ENCODE measurements at regions not wholly inside any gene's neighbourhood (a gene's known extent, or its start where the extent isn't known, plus 50 kb on each side); places are given as distances from the start of the nearest gene placed in this dataset.

- Histone ChIP-seq H3K27me3 (ENCODE audit: control insufficient read depth, insufficient read depth, low read length) (no peaks in the 10 kb centered on the region), H3K36me3 (ENCODE audit: control insufficient read depth, insufficient read depth, low read length) (no peaks in the 10 kb centered on the region), H3K4me3 (ENCODE audit: low read depth, low read length) (no peak overlapping the region)
- TF ChIP-seq CTCF (IDR thresholded peaks at IDR 0.05; ENCODE audit: insufficient read depth, low read length, poor library complexity, severe bottlenecking): no peak
- no peak for DNase-seq (ENCODE audit: low read depth)
Measured at GRCh38 chr11:105469931-105470330, 139.9 kb upstream of the GRIA4 start.

GRCh38 chr11:105468154-105468553, 141.7 kb upstream of the GRIA4 start:
- no peak for TF ChIP-seq CTCF (IDR thresholded peaks at IDR 0.05; ENCODE audit: insufficient read depth, low read length, poor library complexity, severe bottlenecking)
- Histone ChIP-seq H3K27me3 (ENCODE audit: control insufficient read depth, insufficient read depth, low read length) (no peaks in the 10 kb centered on the region), H3K36me3 (ENCODE audit: control insufficient read depth, insufficient read depth, low read length) (no peaks in the 10 kb centered on the region), H3K4me3 (ENCODE audit: low read depth, low read length) (no peak overlapping the region)
- DNase-seq (ENCODE audit: low read depth): no peak

- DNase-seq (ENCODE audit: low read depth): peak; percentile 48
- no peaks in the 10 kb centered on the region for H3K36me3 ChIP-seq (ENCODE audit: control insufficient read depth, insufficient read depth, low read length)
- TF ChIP-seq CTCF (IDR thresholded peaks at IDR 0.05; ENCODE audit: insufficient read depth, low read length, poor library complexity, severe bottlenecking): no peak
- H3K4me3 ChIP-seq (ENCODE audit: low read depth, low read length): no peak overlapping the region
- H3K27me3 ChIP-seq (ENCODE audit: control insufficient read depth, insufficient read depth, low read length): no peaks in the 10 kb centered on the region
Measured at GRCh38 chr11:105466582-105467228, 143.2 kb upstream of the GRIA4 start.

- H3K36me3 ChIP-seq (ENCODE audit: control insufficient read depth, insufficient read depth, low read length): no peaks in the 10 kb centered on the region
- DNase-seq (ENCODE audit: low read depth): no peak
- TF ChIP-seq CTCF (IDR thresholded peaks at IDR 0.05; ENCODE audit: insufficient read depth, low read length, poor library complexity, severe bottlenecking): no peak
- no peak overlapping the region for H3K4me3 ChIP-seq (ENCODE audit: low read depth, low read length)
- H3K27me3 ChIP-seq (ENCODE audit: control insufficient read depth, insufficient read depth, low read length): no peaks in the 10 kb centered on the region
Measured at GRCh38 chr11:105458071-105458470, 151.8 kb upstream of the GRIA4 start.

- peak; percentile 19 for TF ChIP-seq CTCF (IDR thresholded peaks at IDR 0.05; ENCODE audit: insufficient read depth, low read length, poor library complexity, severe bottlenecking)
- no peak for DNase-seq (ENCODE audit: low read depth)
- Histone ChIP-seq H3K36me3 (ENCODE audit: control insufficient read depth, insufficient read depth, low read length) (no peaks in the 10 kb centered on the region), H3K27me3 (ENCODE audit: control insufficient read depth, insufficient read depth, low read length) (no peaks in the 10 kb centered on the region), H3K4me3 (ENCODE audit: low read depth, low read length) (no peak overlapping the region)
Measured at GRCh38 chr11:105456950-105457349, 152.9 kb upstream of the GRIA4 start.

- DNase-seq (ENCODE audit: low read depth): no peak
- Histone ChIP-seq H3K27me3 (ENCODE audit: control insufficient read depth, insufficient read depth, low read length) (no peaks in the 10 kb centered on the region), H3K36me3 (ENCODE audit: control insufficient read depth, insufficient read depth, low read length) (no peaks in the 10 kb centered on the region), H3K4me3 (ENCODE audit: low read depth, low read length) (no peak overlapping the region)
- TF ChIP-seq CTCF (IDR thresholded peaks at IDR 0.05; ENCODE audit: insufficient read depth, low read length, poor library complexity, severe bottlenecking): no peak
Measured at GRCh38 chr11:105449100-105449734, 160.7 kb upstream of the GRIA4 start.

Measured in kidney epithelial cell (primary cell).